Erythroblast (primary cell): ENCODE measurements at regions not wholly inside any gene's neighbourhood (a gene's known extent, or its start where the extent isn't known, plus 50 kb on each side); places are given as distances from the start of the nearest gene placed in this dataset.

Source experiments
- DNase-seq, 2 experiments: peaks; one replicate each; lab custom pipeline; 2025; lab: John Stamatoyannopoulos, UW
- GATA1 ChIP-seq: IDR thresholded peaks from 2 replicates; pipeline ENCODE4 v1.6.1; 2011; ENCODE audit warnings: low read depth, mild to moderate bottlenecking, control low read depth, low read length, moderate library complexity
- POLR2A ChIP-seq: IDR thresholded peaks from 2 replicates; pipeline ENCODE4 v1.6.1; 2011; ENCODE audit warnings: mild to moderate bottlenecking, low read length

DNA sequence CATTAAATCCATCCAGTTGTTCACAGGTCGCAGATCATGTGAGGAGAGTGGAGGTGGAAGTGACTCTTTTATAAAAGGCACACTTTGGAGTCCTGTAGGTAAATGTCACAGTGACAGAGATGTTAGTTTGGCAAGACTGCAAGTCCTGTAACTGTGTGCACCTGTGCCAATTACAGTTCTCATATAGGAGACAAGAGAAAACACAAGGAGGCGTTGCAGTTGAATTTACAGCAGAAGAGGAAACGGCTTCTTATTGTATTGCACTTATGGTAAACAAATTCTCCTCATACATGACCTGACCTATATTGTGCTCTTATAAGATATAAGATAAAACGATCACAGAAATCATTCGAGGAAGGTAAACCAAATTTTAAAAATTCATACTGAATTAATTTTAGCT is 732.8 kb upstream of the SLC10A2 start:
- TF ChIP-seq POLR2A (no peak), GATA1 (no peak)
- DNase-seq: no peak

DNA sequence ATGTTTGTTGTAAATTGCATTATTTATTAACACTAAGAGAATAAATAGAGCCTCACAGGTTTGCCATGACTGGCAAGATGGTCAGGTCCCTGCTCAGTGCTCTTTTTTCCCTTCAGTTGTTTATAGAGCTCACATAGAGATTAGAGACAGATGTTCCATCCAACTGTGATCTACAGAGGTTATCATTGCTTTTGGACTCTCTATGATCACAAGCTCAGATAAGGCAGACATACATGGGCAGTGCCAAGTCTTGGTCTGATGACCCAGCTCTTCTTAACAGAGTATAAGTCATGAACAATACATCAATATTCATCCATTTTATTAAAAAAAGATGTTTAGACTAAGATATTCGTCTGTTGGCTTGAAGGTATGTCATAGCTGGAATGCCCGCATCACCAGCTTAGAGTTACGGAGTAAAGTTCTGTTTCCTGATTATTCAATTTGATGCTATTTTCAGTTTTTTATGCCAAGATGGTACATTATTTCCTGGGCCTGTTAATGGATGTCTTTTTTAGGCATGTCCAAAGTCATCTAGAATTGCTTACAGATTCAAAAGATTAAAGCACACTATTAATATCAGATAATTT is 729.8 kb upstream of the SLC10A2 start:
- no peak for DNase-seq
- TF ChIP-seq POLR2A (no peak), GATA1 (no peak)

DNA sequence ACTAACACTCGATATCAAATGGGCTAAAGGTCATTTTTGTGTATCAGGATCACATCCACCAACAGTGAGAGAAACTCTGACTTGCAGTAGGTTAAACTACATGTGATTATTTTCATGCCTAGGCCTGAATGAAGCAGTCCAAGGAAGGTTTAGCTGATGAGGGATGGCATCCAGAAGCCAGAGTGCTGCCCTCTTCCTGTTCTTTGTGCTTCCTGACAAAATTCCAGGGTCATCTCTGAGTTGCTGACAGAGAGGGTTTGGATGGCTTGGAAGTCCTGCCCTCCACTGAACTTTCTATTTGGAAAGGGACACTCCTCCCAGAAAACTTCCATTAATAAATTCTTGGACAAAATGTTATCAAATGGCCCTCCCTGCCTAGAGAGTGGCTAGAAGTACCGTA is 728.3 kb upstream of the SLC10A2 start:
- DNase-seq: no peak
- TF ChIP-seq POLR2A (no peak), GATA1 (no peak)

DNA sequence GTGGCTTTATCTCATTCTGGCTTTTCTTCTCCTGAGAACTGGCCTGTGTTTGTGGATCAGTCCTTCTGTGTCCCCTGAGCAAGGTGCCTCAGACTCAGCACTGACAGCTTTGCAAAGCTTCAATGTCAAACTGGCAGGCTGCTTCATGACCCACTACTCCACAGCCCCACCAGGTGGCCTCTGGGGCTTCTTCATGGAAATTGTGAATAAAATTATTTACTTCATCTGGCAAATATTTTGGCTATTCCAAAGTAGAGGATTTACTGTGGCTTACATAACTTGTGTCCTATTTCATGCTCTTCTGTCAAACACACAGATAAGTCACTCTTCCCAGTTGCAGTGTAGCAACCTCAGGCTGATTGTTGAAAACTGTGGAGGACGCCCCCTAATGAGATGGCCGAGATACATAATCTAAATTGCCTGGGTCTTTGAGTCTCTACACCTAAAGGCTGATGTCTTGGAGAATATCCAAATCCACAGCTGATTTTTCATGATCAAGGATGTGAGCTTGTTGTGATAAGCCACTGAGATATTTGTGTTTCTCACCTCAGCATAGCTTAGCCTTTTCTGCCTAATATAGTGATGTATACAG is 721.9 kb upstream of the SLC10A2 start:
- DNase-seq: no peak
- TF ChIP-seq GATA1: no peak
- no peak for TF ChIP-seq POLR2A

DNA sequence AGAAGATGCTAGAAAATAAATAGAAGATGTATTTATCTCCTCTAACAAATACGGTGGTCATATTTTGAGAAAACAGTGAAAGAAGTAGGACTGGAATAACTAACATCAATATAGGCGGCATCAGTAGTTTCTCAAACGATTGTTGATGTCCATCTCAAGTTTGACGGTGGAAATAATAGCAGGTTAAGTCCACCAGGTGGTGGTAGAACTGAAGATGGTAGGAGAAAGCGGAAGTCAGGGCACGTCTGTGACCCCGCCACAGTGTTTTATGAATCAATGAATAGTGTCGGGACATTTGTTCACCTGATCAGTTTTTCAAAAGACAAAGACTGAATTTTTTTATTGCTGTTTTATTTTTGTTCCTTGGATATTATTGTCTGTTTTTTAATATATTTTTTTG is 706.4 kb upstream of the SLC10A2 start:
- no peak for DNase-seq
- TF ChIP-seq GATA1 (no peak), POLR2A (no peak)

DNA sequence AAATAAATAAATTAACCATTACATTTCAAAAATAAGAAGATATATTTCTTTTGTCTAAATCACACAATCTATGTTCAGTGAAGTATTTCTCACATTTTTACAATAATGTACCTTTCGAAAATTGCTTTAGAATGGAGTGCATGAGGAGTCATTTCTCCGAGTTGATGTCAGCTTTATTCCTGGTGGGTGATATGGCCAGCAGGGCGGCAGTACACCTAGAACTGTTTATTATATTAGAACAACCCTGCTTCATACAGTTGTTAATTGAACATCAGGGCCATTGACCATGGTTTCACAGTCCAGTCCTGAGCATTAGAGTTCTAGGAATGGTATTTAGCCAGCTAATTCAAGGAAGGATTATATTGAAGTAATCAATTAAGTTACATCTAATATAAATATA is 696.3 kb upstream of the SLC10A2 start:
- no peak for DNase-seq
- TF ChIP-seq GATA1: no peak
- no peak for TF ChIP-seq POLR2A

DNA sequence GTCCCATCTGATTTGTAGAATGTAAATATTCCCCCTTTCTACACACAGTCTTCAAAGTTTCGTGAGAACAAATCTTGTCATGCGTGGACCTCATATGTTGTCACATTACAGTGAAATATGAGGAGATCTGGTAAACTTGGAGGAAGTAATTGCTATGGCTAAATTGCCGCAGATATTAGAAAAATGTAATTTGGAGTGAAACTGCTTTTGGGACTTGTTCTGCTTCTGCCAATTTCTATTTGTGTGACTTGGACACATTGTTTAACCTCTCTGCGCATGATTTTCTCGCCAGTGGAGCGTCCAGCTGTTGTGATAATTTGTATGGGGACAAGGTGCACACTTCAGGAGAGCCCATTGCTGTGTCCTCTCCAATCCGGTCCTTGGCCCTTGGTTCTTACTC is 693.1 kb upstream of the SLC10A2 start:
- DNase-seq: no peak
- TF ChIP-seq GATA1 (no peak), POLR2A (no peak)

DNA sequence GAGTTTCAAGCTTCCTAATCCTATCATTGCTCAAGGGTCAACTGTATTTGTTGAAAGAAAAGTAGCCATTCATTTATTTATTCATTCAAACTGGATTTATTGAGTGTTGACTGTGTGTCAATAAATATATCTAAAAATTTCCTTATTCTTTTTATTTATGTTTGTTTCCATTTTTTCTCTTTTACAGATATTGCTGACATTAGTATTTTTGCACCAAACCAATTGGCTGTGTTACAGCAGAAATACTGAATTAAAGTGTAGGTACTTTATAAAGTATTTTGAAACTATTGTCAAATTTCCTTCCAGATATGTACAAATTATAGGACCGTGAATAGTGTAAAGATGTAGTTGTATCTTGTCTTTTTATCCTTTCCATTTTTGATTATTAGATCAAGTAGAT is 692.0 kb upstream of the SLC10A2 start:
- no peak for DNase-seq

DNA sequence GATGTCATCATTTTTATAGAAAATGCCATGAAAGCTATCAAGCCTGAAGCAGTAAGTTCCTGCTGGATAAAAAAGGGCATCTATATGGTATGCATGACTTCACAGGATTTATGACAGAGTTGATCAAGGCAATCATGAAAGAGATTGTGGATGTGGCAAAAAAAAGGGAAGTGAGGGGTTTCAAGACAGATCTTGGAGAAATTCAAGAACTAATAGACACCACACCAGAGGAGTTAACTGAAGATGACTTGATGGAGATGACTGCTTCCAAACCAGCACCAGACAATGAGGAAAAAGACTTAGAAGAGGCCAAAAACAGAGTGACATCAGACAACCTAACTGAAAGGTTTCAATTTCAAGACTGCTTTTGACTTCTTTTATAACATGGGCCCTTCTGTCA is 691.1 kb upstream of the SLC10A2 start:
- DNase-seq: no peak
- TF ChIP-seq POLR2A (no peak), GATA1 (no peak)

More for the DNA sequence above, 692.0 kb upstream of the SLC10A2 start:
- no peak for TF ChIP-seq POLR2A
- no peak for TF ChIP-seq GATA1

DNA sequence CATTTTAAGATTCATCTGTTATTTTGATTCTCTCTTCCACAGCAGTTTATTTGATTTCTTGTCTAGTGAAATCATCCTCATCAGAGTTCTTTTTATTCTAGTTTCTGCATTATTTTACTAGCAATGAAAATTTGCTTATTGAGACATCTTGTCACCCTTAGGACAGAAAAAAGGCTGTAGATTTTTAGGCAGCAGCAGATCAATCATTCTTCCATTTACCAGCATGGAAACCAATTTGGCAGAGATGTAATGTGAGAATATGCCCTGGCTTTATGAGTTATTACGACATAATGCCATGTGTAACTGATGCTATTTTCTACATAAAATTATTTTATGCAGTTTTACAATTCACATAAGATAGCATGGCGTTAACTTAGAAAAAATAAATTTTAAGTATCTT is 688.6 kb upstream of the SLC10A2 start:
- DNase-seq: no peak
- no peak for TF ChIP-seq POLR2A

DNA sequence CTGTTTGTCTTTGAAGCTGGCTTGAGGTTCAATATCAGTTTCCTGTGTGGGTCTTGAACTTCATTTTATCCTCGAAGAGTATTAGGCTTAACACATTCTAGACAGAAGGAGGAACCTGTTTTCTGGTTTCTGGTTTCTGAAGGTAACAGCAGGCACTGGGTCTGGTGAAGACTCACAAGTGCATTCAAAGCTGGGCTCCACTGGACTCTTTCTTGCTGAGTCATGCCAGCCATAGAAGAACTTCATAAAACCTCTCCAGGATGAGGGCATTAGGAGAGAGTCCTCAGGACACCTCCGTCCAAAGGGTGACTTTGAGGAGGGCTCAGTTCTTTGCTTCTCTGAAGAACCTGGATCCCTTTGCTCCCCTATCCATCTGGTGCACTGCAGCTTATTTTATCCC is 668.6 kb upstream of the SLC10A2 start:
- TF ChIP-seq GATA1: no peak
- no peak for TF ChIP-seq POLR2A
- DNase-seq: no peak

DNA sequence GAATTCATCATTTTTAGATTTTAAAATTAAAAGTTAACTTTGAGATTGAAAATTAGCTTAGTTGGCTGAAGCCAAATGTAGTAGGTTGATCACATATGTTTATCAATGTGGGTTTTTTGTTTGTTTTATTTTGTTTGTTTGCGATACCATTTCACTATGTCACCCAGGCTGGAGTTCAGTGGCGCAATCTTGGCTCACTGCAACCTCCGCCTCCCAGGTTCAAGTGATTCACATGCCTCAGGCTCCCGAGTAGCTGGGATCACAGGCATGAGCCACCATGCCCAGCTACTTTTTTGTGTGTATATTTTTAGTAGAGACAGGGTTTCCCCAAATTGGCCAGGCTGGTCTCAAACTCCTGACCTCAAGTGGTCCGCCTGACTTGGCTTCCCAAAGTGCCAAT is 665.7 kb upstream of the SLC10A2 start:
- DNase-seq: no peak
- TF ChIP-seq GATA1 (no peak), POLR2A (no peak)

DNA sequence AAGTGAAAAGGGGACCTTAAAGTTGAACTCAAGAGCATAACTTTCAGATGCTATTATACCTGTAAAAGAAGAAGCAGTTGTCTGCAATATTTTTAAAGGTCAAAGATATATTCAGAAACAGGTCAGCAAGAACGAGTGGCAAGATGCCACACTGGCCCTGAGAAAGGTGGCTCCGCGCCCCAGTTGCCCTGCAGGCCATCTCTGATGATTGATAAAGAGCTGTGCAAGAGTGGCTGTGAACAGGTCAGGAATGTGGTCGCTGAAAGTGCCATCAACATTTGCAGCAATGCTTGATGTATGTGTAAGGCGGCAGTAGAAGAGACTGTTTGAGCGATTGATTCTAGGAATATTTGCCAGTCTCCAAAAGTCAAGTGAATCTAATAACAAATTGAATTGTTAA is 664.2 kb upstream of the SLC10A2 start:
- DNase-seq: no peak

DNA sequence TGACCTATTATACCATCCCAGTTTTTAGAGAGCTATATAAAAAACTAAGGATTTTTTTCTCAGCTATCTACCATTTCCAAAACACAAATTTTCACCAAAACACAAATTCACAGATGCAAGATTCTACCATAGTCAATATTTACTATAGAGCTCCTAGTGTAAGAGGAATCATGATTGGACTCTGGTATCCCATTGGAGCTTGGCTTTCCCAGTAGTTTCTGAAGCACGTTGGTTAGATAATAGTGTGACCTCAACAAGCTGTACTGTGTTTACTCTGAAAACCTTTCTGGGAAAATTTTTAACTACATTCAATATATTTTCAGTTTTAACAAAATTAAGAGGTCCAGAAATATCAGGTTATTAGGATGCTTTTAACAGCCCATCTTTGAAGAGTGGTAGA is 660.6 kb upstream of the SLC10A2 start:
- DNase-seq: no peak
- no peak for TF ChIP-seq GATA1
- no peak for TF ChIP-seq POLR2A

More for the DNA sequence above, 664.2 kb upstream of the SLC10A2 start:
- TF ChIP-seq POLR2A: no peak
- TF ChIP-seq GATA1: no peak

DNA sequence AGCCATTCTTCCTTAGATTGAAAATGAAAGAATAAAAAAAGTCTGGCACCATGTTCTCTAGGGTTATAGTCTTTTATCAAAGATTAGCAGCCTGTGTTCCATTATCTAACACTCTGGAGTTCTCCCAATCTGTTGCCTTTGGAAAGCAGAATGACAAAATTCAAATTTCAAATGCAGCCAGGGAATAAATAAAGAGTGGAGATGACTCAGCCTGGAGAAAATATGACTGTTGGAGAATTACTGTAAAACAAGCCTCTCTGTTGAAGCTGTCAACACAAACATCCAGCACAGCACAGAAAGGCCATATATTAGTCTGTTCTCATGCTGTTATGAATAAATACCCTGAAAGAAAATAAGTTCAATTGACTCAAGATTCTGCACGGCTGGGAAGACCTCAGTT is 650.5 kb upstream of the SLC10A2 start:
- TF ChIP-seq GATA1 (no peak), POLR2A (no peak)
- no peak for DNase-seq
